GM19455 (cell line): ENCODE measurements at regions not wholly inside any gene's neighbourhood (a gene's known extent, or its start where the extent isn't known, plus 50 kb on each side); places are given as distances from the start of the nearest gene placed in this dataset.

ENCODE experiments used
- ATAC-seq: cut with Tn5 transposase; IDR thresholded peaks from one replicate; pipeline ENCODE4 v1.9.1; 2021; ENCODE audit not compliant: unreplicated experiment

DNA sequence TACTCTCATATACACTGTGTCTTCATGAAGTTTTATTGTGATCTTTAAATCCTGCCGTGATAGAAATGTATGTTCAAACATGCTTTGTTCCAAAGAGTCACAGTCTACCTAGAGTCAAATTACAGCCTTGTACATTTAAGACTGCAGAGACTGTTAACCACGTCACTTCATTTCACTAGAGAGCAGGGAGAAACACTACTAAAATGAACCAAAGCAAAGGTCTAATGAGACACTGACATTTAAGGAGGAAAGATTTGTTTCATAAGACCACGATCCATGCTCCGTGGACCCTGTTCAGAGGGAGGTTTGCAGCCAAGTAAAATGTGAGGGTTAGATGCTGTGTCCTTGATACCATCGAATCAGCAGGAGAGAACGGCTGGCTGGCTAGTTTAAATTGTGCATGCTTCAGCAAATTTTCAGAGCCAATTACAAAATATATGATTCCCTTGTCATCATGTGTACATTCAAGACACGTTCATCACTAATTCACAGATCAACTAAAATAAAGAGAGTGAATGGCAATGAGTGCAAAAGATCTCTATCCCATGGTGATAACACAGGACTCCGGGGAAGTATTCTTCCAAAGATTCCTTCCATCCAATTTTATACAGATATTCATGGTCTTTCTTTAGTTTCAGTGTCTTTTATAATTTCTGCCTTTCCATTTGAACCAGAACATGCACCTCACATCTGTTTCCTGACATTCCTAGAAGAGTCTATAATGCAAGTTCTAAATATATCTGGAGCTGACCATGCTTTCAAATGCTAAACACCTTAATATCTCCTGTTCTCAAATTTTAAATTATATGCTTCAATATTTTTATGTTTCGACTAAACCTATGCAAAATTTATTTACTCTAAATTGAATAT lies 960.9 kb upstream of the FAT3 start:
- no peak for ATAC-seq

DNA sequence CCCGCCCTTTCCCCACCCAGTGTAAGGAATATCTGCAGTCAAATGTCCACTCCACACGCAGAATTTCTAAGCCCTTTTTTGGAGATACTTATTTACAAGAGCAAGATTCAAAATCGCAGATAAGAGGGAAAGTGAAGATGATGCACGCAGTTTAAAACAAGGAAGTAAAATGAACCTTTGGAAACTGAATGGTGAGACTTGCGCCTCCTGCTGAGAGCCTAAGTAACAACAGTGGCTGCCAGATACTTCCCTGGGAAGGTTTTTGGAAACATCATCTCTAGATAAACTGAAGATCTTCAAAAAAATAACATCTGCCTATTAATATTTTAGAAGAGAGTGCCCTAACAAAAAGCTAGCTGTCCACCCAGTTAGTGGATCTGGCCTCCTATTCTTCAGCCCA lies 963.1 kb upstream of the FAT3 start:
- no peak for ATAC-seq

DNA sequence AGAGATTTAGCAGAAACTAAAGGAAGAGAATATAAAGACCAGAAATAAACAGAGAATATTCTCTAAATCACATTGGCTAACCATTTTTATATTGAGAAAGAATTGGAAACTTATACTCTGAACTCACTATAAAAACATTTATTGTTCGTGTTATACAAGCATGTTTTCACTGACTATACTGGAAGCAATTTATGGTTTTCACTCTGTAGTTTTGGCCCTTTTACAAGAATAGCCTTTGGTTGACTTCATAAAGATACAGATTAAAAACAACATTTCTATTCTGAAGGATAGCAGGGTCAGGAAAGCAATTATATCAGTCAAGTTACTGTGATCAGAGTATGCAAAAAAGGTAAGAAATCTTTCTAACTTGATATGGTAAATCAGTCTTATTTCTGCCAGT lies 965.7 kb upstream of the FAT3 start:
- ATAC-seq, result no peak

DNA sequence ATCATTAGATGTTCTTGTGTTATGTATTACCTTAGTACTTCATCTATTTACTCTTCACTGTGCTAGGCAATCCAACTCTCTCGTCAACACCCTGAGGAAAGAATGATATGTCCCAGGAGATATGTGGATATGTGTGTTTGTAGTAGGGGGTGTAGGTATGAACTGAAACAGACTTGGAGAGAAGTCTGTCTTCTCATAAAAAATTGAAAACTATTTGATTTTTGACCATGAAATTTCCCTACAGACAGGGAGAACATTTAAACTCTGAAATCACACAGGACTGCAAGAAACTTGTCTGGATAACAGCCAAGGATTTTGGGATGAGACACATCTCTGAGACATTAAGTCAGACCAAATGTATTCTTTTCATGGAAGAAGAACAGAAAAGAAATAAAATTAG lies 967.0 kb upstream of the FAT3 start:
- no peak for ATAC-seq

DNA sequence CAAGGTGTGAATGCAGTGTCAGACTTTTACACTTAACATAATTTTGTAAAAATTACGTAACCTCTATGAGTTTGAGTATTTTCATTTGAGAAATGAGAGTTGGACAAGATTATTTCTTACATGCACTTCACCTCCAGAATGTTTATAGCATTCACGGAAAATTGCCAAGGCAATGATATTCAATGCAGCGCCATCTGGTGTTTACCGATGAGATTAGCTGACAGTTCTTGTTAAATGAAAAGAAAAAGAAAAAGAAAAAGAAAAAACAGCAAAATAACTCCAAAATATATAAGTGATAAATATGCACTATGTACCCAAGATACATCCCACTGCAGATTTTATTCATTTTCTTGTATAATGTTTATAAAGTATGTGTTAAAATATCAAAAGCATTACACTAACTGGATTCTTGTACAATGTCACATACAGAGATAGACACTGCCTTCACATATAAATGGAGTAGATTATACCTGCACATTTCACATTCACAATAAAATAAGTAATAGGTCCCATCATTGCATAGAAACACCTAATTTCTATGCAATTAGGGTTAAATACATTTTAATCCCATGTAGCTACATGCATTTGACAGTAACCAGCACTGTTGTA lies 976.3 kb upstream of the FAT3 start:
- no peak for ATAC-seq

DNA sequence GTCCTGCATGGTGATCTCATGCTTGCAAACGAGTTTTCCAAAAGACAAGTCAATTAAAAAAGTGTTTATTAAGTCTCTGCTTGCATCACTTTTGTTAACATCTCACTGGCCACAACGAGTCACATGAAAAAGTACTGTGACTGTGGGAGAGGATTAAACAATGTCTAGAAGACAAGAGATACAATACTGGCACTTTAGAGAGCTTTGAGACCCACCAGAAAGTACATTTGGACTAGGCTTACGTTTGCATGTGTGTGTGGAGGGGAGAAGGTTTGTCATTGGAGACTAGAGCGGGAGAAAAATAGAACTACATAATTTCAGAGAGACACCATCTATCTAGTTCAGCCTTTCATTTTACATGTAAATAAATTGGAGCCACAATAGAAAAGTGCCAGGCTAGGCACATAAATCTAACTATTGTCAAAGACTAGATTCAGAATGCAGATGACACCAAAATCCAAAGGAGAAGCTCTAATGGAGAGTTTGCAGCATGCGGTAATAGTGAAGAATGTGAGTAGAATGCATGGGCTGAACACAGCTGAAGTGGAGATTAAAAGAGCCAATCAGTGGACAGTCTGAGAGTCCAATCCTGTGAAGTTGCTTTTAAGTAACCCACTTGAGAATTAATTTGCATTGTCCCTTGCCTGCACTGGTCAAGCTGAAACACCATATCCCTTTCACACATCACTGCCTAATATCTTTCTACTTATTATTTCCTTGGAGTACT lies 977.4 kb upstream of the FAT3 start:
- ATAC-seq, result no peak

DNA sequence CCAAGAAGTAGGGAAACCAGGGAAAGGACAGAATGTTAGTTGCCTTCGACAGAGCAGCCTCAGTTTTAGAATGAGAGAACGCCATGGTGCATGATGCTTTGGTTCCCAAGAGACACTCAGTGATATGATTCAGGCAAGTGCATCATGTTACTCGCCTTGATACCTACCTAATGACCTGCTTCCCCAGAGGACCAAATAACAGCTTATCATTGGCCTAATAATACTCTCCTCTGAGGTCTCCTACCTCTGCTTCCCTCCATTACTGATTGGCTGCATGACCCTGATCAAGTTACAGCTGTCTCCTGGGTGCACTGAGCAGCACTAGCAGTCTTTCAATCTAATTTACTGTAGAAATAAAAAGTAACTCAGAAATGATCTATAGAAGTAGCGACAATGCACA lies 979.7 kb upstream of the FAT3 start:
- no peak for ATAC-seq

DNA sequence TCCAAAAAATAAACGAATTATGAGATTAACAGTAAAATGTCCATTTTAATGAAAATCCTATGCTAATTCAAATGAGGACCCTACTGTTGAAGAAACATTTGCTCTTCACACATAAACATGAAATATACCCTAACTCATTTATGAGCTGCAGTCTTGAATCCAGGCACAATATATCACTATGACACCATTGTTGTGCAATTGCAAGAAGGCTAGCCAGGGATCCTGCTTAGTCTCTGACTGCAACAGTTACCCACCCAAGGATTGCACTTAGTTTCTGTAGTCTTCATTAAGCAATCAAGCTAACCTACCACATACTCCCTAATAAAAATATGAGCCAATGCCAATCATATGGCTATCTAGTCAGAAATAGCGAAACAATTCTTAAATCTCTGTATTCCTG lies 981.0 kb upstream of the FAT3 start:
- ATAC-seq, result no peak

DNA sequence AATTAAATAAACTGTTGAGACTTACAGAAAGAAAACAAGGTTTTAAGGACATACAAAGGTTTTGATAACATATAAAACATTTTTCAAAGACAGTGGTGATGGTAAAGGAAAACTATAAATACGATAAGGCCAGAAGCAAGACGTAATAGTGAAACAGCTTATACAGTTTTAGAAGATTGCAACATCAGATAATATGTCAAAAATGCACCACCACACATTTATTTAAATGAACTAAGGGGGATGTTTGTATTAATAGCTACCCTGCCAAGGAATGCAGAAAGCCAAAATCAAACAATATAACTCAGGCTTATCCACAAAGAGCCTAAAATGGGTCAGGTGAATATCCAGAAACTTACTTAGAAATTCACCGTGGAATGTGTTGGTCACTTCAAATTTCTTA lies 981.6 kb upstream of the FAT3 start:
- ATAC-seq, result no peak

DNA sequence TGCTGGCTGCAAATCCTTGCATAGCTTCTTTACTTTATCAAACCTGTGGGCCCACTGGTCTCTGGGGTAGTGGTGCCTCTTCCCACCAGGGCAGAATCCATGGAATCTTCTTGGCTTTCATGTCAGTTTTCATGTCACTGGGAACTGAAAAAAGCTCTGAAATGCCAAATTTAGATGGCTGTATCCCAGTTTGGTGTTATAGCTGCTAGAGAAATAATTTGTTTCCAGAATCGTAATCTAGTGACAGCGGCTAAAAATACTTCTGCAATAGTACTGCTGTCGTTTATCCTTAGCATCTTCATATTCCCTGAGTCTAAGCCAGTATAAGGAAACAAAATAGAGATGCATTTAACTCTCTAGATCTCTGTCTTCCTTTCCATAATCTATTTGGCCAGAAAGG lies 983.4 kb upstream of the FAT3 start:
- ATAC-seq, result no peak

DNA sequence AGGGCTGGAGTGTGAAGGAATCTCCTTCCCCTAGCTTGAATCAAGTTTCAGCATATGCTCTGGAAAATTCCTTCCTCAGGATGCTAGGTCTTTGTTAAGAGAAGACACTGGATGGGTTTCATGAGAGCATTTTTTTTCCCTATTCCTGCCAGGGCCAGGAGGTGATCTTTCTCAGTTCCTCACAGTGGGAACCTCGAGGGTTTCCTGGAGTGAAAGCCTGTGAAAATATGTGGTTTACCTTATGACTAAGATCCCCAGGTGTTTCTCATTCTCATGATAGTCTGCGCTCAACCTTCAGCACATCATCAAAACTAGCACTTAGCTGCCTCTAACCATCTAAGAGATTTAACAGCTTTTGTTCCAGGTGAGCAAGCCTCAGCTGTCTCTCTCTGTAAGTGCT lies 985.3 kb upstream of the FAT3 start:
- ATAC-seq, result no peak

DNA sequence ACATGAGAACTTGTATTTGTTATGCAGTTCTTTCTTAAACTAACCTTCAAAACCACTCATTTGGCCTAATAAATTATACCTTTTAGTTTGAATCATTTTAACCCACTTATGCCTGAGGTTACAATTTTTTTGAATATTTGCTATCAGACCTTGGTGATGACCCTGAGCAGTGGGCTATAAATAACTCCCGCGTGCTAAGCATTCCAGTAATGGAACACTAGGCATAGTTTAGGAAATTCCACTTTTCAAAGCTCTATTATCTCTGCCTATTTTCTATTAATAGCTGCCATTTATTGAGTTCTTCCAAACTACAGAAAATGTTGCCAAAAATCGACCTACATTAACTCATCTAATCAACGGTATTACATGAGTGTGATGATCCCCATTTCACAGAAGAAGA lies 993.4 kb upstream of the FAT3 start:
- no peak for ATAC-seq

DNA sequence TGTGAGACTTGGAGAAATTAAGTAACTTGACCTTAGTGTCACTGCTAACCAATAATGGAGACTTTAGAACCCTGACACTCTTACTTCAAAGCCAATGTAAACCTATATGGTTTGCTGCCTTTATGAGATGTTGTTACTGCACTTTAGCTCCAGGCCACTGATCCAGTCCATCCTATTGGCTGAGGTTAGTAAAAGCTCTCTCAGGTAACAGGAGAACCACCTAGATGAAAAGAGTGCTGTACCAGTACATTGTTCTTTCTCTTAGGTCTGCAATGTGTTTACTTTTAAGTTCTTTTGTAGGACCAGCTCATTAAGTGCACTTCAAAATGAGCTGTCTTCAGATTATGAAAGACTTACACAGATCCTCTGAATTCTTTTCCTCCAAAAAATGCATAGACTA lies 994.0 kb upstream of the FAT3 start:
- ATAC-seq, result no peak

DNA sequence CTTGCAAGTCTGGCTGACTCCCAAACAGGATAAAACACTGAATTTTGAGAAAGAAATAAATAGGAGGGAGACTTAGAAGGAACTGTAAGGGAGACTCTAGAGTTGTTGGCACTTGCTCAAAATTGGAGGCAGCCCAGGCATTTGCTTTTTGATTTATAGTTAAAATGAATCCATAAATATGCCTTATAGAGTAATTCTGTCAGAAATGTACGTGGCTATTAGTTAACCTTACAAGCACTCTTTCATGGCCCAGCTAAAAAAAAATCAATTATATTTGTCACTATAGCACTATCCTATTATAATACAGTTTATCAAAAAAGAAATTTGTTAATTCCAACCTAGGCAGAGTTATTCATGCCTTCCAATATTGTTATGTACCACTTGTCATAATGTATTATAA lies 1000.0 kb upstream of the CHORDC1 start:
- ATAC-seq, result no peak

DNA sequence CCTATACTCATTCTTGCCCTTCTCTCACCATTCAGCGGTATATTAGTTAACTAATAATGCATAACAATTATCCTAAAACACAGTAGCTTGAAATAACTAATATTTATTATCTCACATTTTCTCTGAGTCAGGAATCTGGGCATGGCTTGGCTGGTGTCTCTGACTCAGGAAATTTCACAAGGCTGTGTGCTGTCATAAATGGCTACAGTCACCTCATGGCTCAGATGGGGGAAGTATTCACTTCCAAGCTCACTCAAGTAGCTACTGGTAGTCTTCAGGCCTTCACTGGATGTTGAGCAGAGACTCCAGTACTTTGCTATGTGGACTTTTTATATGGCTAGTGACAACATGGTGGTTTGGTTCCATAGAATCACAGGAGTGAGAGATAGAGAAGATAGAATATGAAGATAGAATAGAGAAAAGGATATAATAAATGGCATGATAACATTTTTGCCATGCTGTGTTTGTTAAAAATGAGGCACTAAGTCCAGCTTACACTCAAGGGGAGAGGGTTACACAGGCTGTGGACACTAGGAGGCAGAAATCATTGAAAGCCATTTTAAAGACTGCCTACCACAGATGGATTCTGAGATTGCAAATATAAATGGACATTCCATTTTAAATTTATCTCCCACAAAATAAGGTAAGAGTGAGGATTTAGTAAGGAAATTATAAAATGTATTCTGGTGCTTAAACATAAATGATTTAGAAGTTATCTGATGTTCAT lies 997.8 kb upstream of the CHORDC1 start:
- no peak for ATAC-seq

DNA sequence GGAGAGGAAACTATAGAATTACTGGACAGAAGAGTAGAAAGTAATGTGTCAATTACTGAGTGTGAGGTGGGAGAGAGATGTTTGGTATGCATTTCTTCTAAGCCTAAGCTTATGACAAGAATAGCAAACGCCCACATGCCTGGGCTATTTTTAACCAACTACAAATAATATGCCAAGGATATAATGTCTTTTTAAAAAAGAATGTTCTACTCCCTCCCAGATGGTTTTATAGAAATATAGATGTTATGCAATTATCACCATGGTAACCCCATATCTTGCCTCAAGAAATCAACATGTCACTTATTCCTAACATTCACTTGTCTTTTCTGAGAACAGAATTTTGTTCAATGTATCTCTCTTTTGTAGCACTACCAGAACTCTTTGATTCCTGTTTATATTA lies 996.7 kb upstream of the CHORDC1 start:
- ATAC-seq, result no peak

DNA sequence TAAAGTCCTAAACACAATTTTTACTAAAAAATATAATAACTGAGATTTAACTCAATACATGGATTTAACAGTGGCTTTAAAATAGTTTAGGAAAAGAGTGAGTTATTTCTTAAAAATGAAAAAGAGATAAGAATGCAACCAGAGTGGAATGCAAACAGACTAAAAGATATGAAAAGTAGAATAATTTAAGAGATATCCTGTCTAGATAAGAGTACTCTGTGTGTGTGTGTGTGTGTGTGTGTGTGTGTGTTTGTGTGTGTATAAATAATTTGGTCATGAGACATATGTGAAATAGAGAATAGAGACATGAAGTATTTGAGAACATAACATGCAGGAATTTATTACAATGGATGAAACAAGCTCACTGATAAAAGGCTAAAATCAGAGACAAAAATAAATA lies 986.9 kb upstream of the CHORDC1 start:
- no peak for ATAC-seq

DNA sequence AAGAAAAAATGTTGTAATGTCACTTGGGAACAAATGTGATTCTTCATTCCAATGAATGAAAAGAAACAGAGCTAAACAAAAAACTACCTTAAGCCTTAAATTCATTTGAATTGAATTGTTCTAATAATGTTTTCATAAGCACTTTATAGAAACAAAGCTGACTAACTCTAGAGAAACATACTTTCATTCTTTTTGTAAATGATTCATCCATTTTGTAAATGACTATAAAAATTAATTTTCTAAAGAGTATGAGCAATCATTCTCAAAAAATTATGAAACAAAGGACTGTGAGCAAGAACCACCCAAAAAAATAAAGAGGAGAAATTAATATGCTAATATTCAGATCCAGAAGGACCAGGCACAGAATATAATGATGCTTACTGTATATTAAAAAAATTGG lies 986.5 kb upstream of the CHORDC1 start:
- ATAC-seq, result no peak

DNA sequence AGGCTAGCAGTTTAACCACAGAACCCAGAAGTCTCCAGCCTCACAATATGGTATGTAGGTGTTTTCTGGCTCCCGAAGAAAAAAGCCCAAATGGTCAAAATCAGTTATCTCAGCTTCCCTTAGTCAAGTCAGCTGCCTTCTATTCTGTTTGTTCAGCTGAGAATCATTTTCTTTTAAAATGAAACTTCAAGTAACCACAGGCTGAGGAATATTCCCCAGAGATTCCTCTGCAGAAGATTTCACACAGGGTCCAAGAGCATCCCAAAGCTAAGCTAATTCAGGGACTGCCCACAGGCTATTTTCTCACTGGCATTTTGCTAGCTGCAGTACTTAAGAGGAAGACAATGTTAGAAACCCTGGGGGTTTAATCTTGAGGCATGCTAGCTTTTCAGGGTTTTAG lies 977.0 kb upstream of the CHORDC1 start:
- no peak for ATAC-seq

DNA sequence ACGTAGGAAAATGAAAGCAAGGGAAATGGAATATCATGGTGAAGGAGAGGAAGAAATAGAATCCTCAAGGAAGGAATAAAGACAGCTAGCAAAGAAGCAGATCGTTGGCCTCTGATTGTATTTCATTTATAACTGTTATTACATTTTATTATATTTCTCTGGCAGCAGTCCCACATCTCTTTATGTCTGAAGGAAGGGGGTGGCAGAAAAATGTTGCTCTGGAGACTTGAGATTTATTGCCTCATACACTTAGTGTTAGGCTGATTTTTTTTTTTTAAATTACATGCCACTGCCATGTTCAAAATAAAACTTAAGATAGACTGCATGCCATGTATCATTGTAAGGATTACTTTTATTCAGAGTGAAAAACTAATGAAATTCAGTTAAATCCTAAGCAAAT lies 971.7 kb upstream of the CHORDC1 start:
- no peak for ATAC-seq

DNA sequence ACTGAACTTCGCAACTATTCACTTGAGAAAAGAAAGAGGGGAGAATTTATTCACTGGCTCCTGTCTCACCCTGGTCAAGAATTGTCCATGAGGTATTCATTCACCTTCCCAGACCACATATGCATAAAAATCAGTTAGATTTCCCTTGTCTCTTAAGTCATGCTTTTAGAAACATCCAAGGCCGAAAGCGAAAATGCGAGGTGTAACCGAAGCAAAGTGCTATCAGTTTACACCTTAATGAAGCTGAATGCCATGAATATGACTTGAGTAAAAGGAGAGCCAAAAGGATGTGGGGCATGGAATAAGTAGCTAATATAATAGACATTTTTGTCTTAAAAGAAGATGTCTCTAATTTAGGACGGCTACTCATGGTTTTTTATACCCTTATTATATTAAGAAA lies 965.6 kb upstream of the CHORDC1 start:
- no peak for ATAC-seq

DNA sequence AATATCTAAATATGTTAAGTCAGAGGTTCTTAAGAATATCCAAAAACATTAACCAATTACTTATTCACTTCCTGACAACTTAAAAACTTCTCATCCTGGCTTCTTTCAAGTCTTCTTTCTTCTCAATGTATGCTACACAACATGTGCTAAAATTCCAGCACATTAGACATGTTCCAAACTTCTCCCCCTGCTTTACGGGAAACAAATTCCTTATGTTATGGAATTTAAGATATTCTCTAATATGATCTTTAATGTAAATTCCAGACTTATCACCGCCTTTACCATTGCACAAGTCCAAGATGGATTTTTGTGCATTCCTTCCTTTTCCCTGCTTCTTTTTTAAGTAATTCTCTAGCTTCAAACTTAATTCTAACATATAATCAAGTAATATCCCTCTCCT lies 964.5 kb upstream of the CHORDC1 start:
- ATAC-seq, result no peak
